HCT116 (cell line): ENCODE measurements at regions not wholly inside any gene's neighbourhood (a gene's known extent, or its start where the extent isn't known, plus 50 kb on each side); places are given as distances from the start of the nearest gene placed in this dataset.

Experiments used
- ATAC-seq: fragments of 200-7000 bp; cut with Tn5 transposase; 2 replicates; pipeline ENCODE4 v1.9.1; 2020; ENCODE audit warnings: mild to moderate bottlenecking, moderate library complexity
- BruUV-seq: library from RNA; stranded (reverse); fragments of 400-500 nt; replicated peaks from 2 replicates; lab custom pipeline; 2021; lab: Mats Ljungman, UMichigan
- CTCF ChIA-PET: fragments of 300-600 bp; sonication (Branson Sonifier 250); formaldehyde crosslinking; loops from one replicate; lab custom pipeline; 2021; ENCODE audit warnings: antibody characterized with exemption; lab: Charles Lee
- POLR2A ChIA-PET: fragments of 300-600, 350-600 bp; sonication (Branson Sonifier 250); formaldehyde crosslinking; loops from one replicate; lab custom pipeline; 2021; ENCODE audit warnings: antibody characterized with exemption; lab: Charles Lee
- RAD21 ChIA-PET, 2 experiments: fragments of 300-600 bp; sonication (Branson Sonifier 250); formaldehyde crosslinking; loops; one replicate each; lab custom pipeline; 2023; ENCODE audit warnings: low total read pairs in 2 of 2; ENCODE audit not compliant: uncharacterized antibody in 2 of 2, unreplicated experiment in 2 of 2, low non-redundant PET in 1 of 2; lab: Charles Lee
- DNase-seq: peaks from one replicate; pipeline ENCODE4 v3.0.0-alpha.2; 2010; ENCODE audit warnings: low read depth, low spot score
- H2AFZ ChIP-seq: fragments of 200-600 bp; shearing (Covaris generic), sonication (generic); 2 replicates; pipeline ENCODE4 v1.6.1; 2017; ENCODE audit warnings: low read depth, mixed run types, mixed read lengths, antibody characterized with exemption, low read length; ENCODE audit not compliant: poor library complexity, severe bottlenecking
- H3K27ac ChIP-seq: 2 replicates; pipeline ENCODE4 v1.5.1; 2012; ENCODE audit warnings: low read depth, low read length
- H3K27me3 ChIP-seq: fragments of 200-600 bp; sonication (generic); 2 replicates; pipeline ENCODE4 v1.6.1; 2016; ENCODE audit warnings: mixed run types, low read length, mixed read lengths; ENCODE audit not compliant: insufficient read depth
- H3K36me3 ChIP-seq, 2 experiments: fragments of 200-500 bp in 1 of 2; fragments of 200-600 bp in 1 of 2; sonication (Bioruptor generic) in 1 of 2; sonication (generic) in 1 of 2; 2 replicates each; pipeline versions ENCODE4 v1.5.1 to v1.6.1; 2014 to 2016; ENCODE audit warnings: low read length in 2 of 2, inconsistent platforms in 1 of 2, mixed read lengths in 1 of 2, mixed run types in 1 of 2; ENCODE audit not compliant: insufficient read depth in 2 of 2, control insufficient read depth in 1 of 2
- H3K4me1 ChIP-seq, 2 experiments: fragments of 200-600 bp in 1 of 2; sonication (generic) in 1 of 2; 2 replicates each; pipeline versions ENCODE4 v1.5.1 to v1.6.1; 2012 to 2017; ENCODE audit warnings: low read length in 2 of 2, inconsistent platforms in 1 of 2, mild to moderate bottlenecking in 1 of 2, mixed read lengths in 1 of 2, mixed run types in 1 of 2, moderate library complexity in 1 of 2; ENCODE audit not compliant: insufficient read depth in 2 of 2, control insufficient read depth in 1 of 2
- H3K4me2 ChIP-seq: fragments of 200-600 bp; sonication (generic); 2 replicates; pipeline ENCODE4 v1.6.1; 2017; ENCODE audit warnings: mixed run types, low read length, mixed read lengths
- H3K4me3 ChIP-seq, 2 experiments: fragments of 200-600 bp in 1 of 2; sonication (generic) in 1 of 2; replicated peaks in 1 of 2; 2 replicates each; pipeline ENCODE4 v1.5.1; 2011 to 2016; ENCODE audit warnings: low read length in 2 of 2, control low read depth in 1 of 2, low read depth in 1 of 2, mild to moderate bottlenecking in 1 of 2, mixed read lengths in 1 of 2, mixed run types in 1 of 2
- H3K79me2 ChIP-seq: fragments of 200-600 bp; sonication (generic); 2 replicates; pipeline ENCODE4 v1.6.1; 2017; ENCODE audit warnings: mild to moderate bottlenecking, mixed run types, low read length, moderate library complexity, mixed read lengths; ENCODE audit not compliant: insufficient read depth
- H3K9ac ChIP-seq: fragments of 200-600 bp; sonication (generic); 2 replicates; pipeline ENCODE4 v1.6.1; 2016; ENCODE audit warnings: low read length, mixed read lengths
- H3K9me2 ChIP-seq: fragments of 200-600 bp; sonication (generic), shearing (Covaris generic); 2 replicates; pipeline ENCODE4 v1.6.1; 2017; ENCODE audit warnings: mixed run types, mild to moderate bottlenecking, moderate library complexity; ENCODE audit not compliant: insufficient read depth
- H3K9me3 ChIP-seq, 2 experiments: fragments of 200-500 bp in 1 of 2; fragments of 200-600 bp in 1 of 2; sonication (Bioruptor generic) in 1 of 2; sonication (generic) in 1 of 2; 2 replicates each; pipeline ENCODE4 v1.6.1; 2014 to 2017; ENCODE audit warnings: low read length in 2 of 2, mixed read lengths in 2 of 2, inconsistent platforms in 1 of 2, low read depth in 1 of 2, mild to moderate bottlenecking in 1 of 2, mixed run types in 1 of 2, moderate library complexity in 1 of 2; ENCODE audit not compliant: control insufficient read depth in 1 of 2, insufficient read depth in 1 of 2
- H4K20me1 ChIP-seq: fragments of 200-600 bp; sonication (generic), shearing (Covaris generic); 2 replicates; pipeline ENCODE4 v1.6.1; 2017; ENCODE audit warnings: mixed run types, mild to moderate bottlenecking, moderate library complexity; ENCODE audit not compliant: insufficient read depth
- ATF3 ChIP-seq: IDR thresholded peaks from 2 replicates; pipeline ENCODE4 v1.6.1; 2012
- CBX3 ChIP-seq: IDR thresholded peaks from 2 replicates; pipeline ENCODE4 v1.6.1; 2012; ENCODE audit warnings: low read depth
- CEBPB ChIP-seq: IDR thresholded peaks from 2 replicates; pipeline ENCODE4 v1.6.1; 2012; ENCODE audit warnings: low read depth
- EGR1 ChIP-seq: IDR thresholded peaks from 2 replicates; pipeline ENCODE4 v1.6.1; 2012; ENCODE audit warnings: low read depth
- ELF1 ChIP-seq: IDR thresholded peaks from 2 replicates; pipeline ENCODE4 v1.6.1; 2012; ENCODE audit warnings: low read depth, borderline replicate concordance
- EZH2phosphoT487 ChIP-seq: fragments of 200-600 bp; IDR thresholded peaks from 2 replicates; pipeline ENCODE4 v1.6.1; 2018; ENCODE audit warnings: antibody characterized with exemption, borderline replicate concordance
- FOSL1 ChIP-seq: IDR thresholded peaks from 2 replicates; pipeline ENCODE4 v1.6.1; 2012; ENCODE audit warnings: low read depth
- JUND ChIP-seq: IDR thresholded peaks from 2 replicates; pipeline ENCODE4 v1.6.1; 2012
- SIN3A ChIP-seq: IDR thresholded peaks from 2 replicates; pipeline ENCODE4 v1.6.1; 2012; ENCODE audit warnings: low read depth
- SRF ChIP-seq: IDR thresholded peaks from 2 replicates; pipeline ENCODE4 v1.6.1; 2012; ENCODE audit warnings: low read depth
- YY1 ChIP-seq: IDR thresholded peaks from 2 replicates; pipeline ENCODE4 v1.6.1; 2011; ENCODE audit warnings: low read length, low read depth, moderate library complexity, mild to moderate bottlenecking; ENCODE audit not compliant: insufficient replicate concordance; ENCODE audit errors: extremely low read depth
- ZBTB33 ChIP-seq: IDR thresholded peaks from 2 replicates; pipeline ENCODE4 v1.6.1; 2011; ENCODE audit warnings: mild to moderate bottlenecking, low read length, moderate library complexity; ENCODE audit not compliant: insufficient replicate concordance; ENCODE audit errors: extremely low read depth
- ZNF274 ChIP-seq: fragments of 200-500 bp; sonication (Bioruptor generic); IDR thresholded peaks from 2 replicates; pipeline ENCODE4 v1.6.1; 2014; ENCODE audit warnings: mild to moderate bottlenecking, low read depth, low read length, inconsistent platforms
- intact Hi-C: fragments of 100-400 bp; cut with micrococcal nuclease; formaldehyde crosslinking; loops from 2 replicates; pipeline ENCODE4 v1.10.0; 2022

GRCh38 chr18:68499141-68499540 lies 215.8 kb downstream of the TMX3 start:
- Histone ChIP-seq H3K4me2 (no peak overlapping the region), H3K27ac (no peak overlapping the region), H3K36me3 (no peaks in the 10 kb centered on the region), H3K4me1 (no peaks in the 10 kb centered on the region), H3K4me3 (no peak overlapping the region), H3K79me2 (no peaks in the 10 kb centered on the region), H2AFZ (no peak overlapping the region), H3K9me2 (no peaks in the 10 kb centered on the region), H3K9ac (no peak overlapping the region), H3K9me3 (peaks cover 5% of the 10 kb centered on the region in 2 experiments; a peak in 2 of 4 replicates), H4K20me1 (no peaks in the 10 kb centered on the region), H3K27me3 (no peaks in the 10 kb centered on the region)
- no peak for DNase-seq
- TF ChIP-seq ATF3 (no peak), FOSL1 (no peak), JUND (no peak), EZH2phosphoT487 (no peak), EGR1 (no peak), ELF1 (no peak), SRF (no peak), CEBPB (no peak)
- intact Hi-C loops: no loop called here
- ChIA-PET RAD21 (no interaction called here), POLR2A (no interaction called here), CTCF (no interaction called here)
- no TSS peak for BruUV-seq
- no peak for ATAC-seq

- H3K79me2 ChIP-seq: no peaks in the 10 kb centered on the region
- H3K27me3 ChIP-seq: no peaks in the 10 kb centered on the region
- no peak overlapping the region for H3K4me2 ChIP-seq
- H3K9me3 ChIP-seq: peaks cover 5% of the 10 kb centered on the region in 2 experiments; a peak in 2 of 4 replicates
- no peak for DNase-seq
- no peak overlapping the region for H3K4me3 ChIP-seq
- ATAC-seq: no peak
- intact Hi-C loops: no loop called here
- CTCF ChIA-PET: no interaction called here
- H3K9ac ChIP-seq: no peak overlapping the region
- RAD21 ChIA-PET: no interaction called here
- TF ChIP-seq CEBPB (no peak), ZBTB33 (no peak), CBX3 (no peak), SRF (no peak), YY1 (no peak), SIN3A (no peak), ZNF274 (no peak), ATF3 (no peak)
- no TSS peak for BruUV-seq
- no peaks in the 10 kb centered on the region for H4K20me1 ChIP-seq
- no peaks in the 10 kb centered on the region for H3K9me2 ChIP-seq
- H3K27ac ChIP-seq: no peak overlapping the region
- POLR2A ChIA-PET: no interaction called here
- no peaks in the 10 kb centered on the region for H3K4me1 ChIP-seq
- no peaks in the 10 kb centered on the region for H3K36me3 ChIP-seq
- no peak overlapping the region for H2AFZ ChIP-seq
Measured at GRCh38 chr18:68498636-68499035, 216.3 kb downstream of the TMX3 start.
